GM19328 (cell line): ENCODE measurements at regions not wholly inside any gene's neighbourhood (a gene's known extent, or its start where the extent isn't known, plus 50 kb on each side); places are given as distances from the start of the nearest gene placed in this dataset.

Source experiments
- ATAC-seq: cut with Tn5 transposase; IDR thresholded peaks from one replicate; pipeline ENCODE4 v1.9.1; 2021; ENCODE audit warnings: mild to moderate bottlenecking, moderate library complexity; ENCODE audit not compliant: unreplicated experiment

- ATAC-seq, result no peak
Observed at GRCh38 chr17:79377230-79377786, 233.5 kb downstream of the RBFOX3 start.

- no peak for ATAC-seq
Observed at GRCh38 chr17:79374807-79375206, 236.0 kb downstream of the RBFOX3 start.

GRCh38 chr17:79374087-79374689, 236.7 kb downstream of the RBFOX3 start:
- ATAC-seq, result no peak

GRCh38 chr17:79372470-79373238, 238.2 kb downstream of the RBFOX3 start:
- ATAC-seq, result no peak

- ATAC-seq, result no peak
Observed at GRCh38 chr17:79371984-79372383, 238.9 kb downstream of the RBFOX3 start.

GRCh38 chr17:79370594-79370993, 240.3 kb downstream of the RBFOX3 start:
- no peak for ATAC-seq

GRCh38 chr17:79370126-79370525, 240.7 kb downstream of the RBFOX3 start:
- no peak for ATAC-seq

GRCh38 chr17:79369532-79369931, 241.3 kb downstream of the RBFOX3 start:
- ATAC-seq, result no peak

- no peak for ATAC-seq
Observed at GRCh38 chr17:79369001-79369400, 241.8 kb downstream of the RBFOX3 start.

- ATAC-seq, result no peak
Observed at GRCh38 chr17:79368521-79368920, 242.3 kb downstream of the RBFOX3 start.

- no peak for ATAC-seq
Observed at GRCh38 chr17:79366988-79367571, 243.8 kb downstream of the RBFOX3 start.

GRCh38 chr17:79365836-79366770, 244.7 kb downstream of the RBFOX3 start:
- ATAC-seq, result no peak

GRCh38 chr17:79365351-79365750, 245.5 kb downstream of the RBFOX3 start:
- no peak for ATAC-seq

GRCh38 chr17:79364315-79365094, 246.3 kb downstream of the RBFOX3 start:
- ATAC-seq, result no peak

- ATAC-seq, result no peak
Observed at GRCh38 chr17:79363552-79364275, 247.1 kb downstream of the RBFOX3 start.

- no peak for ATAC-seq
Observed at GRCh38 chr17:79362772-79363305, 248.0 kb downstream of the RBFOX3 start.

GRCh38 chr17:79361873-79362771, 248.7 kb downstream of the RBFOX3 start:
- no peak for ATAC-seq

GRCh38 chr17:79361221-79361734, 249.6 kb downstream of the RBFOX3 start:
- no peak for ATAC-seq
